ENCODE measurements at regions not wholly inside any gene's neighbourhood (a gene's known extent, or its start where the extent isn't known, plus 50 kb on each side); places are given as distances from the start of the nearest gene placed in this dataset.

DNA sequence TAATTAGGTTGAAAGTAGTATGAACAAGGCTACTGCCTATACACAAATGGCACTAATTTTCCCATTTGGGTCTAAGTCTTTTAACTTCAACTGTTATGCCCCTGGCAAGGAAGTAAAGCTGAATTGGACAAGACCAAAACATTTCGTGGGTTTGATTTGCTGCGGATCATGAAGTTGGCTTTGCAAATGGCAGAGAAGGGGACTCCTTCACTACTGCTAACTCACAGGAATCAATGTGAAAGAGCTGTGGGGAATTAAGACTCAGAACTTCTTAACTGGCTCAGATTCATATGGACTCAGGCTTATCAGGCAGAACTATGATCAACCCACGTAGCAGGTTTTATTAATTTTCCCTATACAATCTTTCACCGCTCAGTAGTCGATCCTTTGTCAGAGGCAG is 73.8 kb upstream of the IFNE start:
- TF ChIP-seq, protein P1, sequence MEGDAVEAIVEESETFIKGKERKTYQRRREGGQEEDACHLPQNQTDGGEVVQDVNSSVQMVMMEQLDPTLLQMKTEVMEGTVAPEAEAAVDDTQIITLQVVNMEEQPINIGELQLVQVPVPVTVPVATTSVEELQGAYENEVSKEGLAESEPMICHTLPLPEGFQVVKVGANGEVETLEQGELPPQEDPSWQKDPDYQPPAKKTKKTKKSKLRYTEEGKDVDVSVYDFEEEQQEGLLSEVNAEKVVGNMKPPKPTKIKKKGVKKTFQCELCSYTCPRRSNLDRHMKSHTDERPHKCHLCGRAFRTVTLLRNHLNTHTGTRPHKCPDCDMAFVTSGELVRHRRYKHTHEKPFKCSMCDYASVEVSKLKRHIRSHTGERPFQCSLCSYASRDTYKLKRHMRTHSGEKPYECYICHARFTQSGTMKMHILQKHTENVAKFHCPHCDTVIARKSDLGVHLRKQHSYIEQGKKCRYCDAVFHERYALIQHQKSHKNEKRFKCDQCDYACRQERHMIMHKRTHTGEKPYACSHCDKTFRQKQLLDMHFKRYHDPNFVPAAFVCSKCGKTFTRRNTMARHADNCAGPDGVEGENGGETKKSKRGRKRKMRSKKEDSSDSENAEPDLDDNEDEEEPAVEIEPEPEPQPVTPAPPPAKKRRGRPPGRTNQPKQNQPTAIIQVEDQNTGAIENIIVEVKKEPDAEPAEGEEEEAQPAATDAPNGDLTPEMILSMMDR (IDR thresholded peaks at IDR 0.05), result no peak
- TF ChIP-seq POLR2A (IDR thresholded peaks at IDR 0.05), result no peak

All from uterus (tissue), 2 donors.